Middle frontal gyrus (tissue), 1 donor: ENCODE measurements at regions not wholly inside any gene's neighbourhood (a gene's known extent, or its start where the extent isn't known, plus 50 kb on each side); places are given as distances from the start of the nearest gene placed in this dataset.
"Not testable (repeated sequence)": the region's sequence is repeated elsewhere in the genome, so short reads cannot be mapped to it uniquely, and the experiment has no call there.

Experiments used
- DNase-seq: peaks from one replicate; pipeline ENCODE4 v3.0.0-alpha.2; 2015; ENCODE audit warnings: low spot score; ENCODE audit errors: extremely low spot score

GRCh38 chr16:60285794-60286193 is 1551.7 kb upstream of the GOT2 start:
- no peak for DNase-seq

DNA sequence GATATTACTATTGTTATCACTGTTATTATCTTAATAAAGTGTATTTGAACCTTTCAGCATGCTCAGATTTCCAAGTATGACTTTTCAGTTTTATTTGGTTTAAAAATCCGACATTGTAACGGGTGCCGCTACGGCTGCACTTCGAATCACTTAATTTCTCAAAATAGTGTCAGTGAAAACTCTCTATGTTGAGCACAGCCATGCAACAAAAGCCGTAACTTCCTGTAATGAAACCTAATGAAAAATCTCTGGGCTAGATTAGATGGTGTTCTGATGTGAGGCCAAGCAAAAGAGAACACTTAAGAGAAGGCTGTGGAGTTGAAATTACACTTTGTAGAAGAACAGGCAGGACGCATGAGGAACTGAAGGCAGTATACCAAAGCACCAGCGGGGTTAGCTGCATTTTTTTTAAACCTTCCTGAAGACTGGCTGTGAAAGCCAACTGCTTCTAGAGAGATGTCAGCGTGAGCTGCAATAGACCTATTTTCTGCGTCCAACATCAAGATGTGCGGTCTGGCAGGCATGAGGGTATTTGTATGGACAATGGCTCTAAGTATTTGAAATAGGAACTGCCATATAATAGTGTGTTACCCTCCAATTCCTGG is 1545.0 kb upstream of the GOT2 start:
- no peak for DNase-seq

DNA sequence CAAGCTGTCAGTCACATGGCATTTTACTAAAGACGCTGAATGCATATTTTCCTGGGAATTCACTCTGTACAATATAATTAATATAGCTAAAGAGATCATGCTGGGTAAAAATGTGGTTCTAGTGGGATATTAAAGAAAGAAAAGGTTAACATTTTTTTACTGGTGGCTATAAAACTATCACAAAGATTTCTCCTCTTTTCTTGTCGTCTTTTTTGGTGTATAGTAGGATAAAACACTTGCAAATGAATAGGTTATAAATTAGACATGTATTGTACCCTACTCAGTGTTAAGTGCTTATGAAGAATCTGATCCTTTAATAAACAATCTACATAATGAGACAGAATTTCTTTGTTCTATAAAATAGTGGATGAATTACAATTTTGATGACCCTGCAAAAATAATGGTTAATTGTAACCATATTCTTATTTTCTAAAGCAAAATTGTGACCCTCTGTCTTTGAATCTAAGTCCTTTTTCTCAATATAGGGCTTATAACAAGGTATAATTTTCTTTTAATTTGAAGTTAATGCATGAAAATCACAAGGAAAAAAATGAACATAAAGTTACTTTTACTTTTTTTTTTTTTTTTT is 1540.4 kb upstream of the GOT2 start:
- no peak for DNase-seq

DNA sequence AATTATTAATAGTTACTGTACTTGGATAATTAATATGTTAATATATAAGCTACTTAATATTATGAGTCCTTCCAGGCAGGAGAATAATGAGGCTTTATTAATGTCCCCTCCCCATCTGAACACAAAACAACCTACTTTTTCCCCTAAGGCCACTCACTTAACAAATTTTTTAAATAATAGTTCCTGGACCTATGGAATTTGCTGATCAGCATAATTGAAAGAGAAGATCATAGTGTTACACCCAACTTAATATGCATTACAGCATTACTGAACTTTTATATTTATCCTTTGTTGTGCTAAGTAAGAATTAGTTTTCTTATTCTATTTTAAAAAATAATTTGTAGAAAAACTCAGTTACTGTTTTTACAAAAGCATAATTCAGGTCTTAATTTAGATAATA is 1537.7 kb upstream of the GOT2 start:
- DNase-seq = no peak

- no peak for DNase-seq
Observed at GRCh38 chr16:60271025-60271771, 1537.1 kb upstream of the GOT2 start.

GRCh38 chr16:60261425-60261824 is 1527.3 kb upstream of the GOT2 start:
- no peak for DNase-seq

DNA sequence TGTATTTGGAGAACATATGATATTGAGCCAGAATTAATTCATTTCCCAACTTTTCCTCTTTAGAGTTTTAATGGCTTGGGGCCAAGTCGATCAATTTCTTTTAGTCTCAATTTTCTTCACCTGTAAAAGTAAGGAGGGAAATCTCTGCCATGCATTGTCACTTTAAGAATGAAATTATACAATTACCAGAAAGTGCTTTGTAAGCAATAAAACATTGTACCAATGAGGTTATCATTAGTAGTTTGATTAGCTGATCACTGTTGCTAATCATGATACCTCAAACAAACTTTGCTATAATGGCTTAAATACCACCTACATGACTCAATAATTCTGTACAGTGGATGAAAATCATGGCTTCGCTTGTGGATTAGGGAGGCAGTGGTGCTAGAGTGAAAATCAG is 1525.8 kb upstream of the GOT2 start:
- no peak for DNase-seq

DNA sequence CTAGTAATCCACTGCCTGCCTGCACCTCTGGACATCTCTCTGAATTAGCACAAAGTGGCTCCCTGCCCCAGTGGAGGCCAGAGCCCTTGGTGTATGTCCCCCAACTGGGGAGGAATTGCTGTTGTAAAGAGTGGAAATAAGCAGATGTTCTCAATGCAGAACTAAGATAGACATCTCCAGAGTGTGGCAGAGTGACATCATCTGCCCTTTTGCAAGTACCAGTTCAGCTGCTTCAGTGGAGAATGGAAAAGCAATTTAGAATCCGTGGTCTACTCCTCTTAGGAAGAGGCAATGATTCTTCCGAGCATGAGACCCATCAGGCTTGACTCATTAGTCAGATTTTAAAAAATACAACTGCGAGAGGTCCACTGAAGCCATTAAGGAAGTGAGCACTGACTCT is 1512.0 kb upstream of the GOT2 start:
- no peak for DNase-seq

GRCh38 chr16:60241671-60242070 is 1507.6 kb upstream of the GOT2 start:
- DNase-seq = no peak

GRCh38 chr16:60230666-60231065 is 1496.5 kb upstream of the GOT2 start:
- no peak for DNase-seq

- no peak for DNase-seq
Observed at GRCh38 chr16:60225541-60225940, 1491.4 kb upstream of the GOT2 start.

GRCh38 chr16:60217787-60218186 is 1483.7 kb upstream of the GOT2 start:
- DNase-seq = no peak

DNA sequence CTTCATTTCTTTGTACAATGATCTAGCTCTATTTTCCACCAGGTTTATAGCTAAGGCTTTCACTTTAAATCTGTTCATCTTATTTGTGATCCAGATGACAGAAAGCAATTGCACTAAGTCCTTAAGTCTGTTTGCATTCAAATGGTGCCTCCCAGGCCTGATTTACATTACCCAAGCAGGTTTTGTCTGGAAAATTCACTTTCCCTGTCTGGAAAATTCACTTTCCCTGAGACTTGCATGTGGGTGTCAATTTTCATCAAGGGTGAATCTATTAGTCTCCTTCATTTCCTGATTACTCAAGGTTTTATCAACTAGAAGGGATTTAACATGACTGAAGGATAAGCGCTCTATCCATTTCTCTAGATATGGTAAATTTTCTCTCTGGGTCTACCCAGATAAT is 1480.2 kb upstream of the GOT2 start:
- DNase-seq = no peak

DNA sequence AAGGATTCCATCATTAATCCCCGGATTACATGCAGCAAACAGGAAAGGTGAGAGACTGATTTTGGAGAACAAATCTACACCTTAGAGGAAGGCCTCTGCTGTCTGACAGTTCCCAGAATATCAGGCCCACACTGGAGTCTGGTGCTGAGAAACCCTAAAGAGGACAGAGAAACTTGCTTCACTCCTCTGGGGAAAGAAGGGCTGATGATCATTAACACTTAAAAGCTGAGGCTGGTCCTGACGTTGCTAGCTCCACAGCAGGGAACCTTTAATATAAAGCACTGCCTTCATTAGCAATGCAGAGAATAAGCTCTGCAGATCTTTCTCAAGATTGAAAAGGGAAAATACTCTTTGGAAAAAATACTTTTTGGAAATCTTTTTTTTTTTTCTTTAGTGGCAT is 1472.4 kb upstream of the GOT2 start:
- DNase-seq = no peak

DNA sequence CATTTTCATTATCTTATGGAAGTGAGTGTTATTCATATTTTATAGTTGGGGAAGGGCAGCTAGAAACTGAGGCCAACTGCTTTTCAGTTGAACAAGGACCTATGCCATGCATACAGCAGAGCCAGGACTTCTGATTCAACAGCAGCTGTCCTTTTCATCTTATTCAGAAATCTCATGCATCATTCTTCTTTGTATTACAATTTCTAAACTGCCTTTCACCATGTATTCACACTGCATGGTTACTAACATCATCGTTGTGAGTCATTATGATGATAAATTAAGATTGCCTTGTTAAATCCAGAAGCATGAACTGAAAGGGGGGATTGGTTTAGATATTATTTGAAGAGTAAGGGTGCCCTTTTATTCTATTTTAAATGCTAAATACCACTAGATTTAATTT is 1470.1 kb upstream of the GOT2 start:
- DNase-seq = no peak

DNA sequence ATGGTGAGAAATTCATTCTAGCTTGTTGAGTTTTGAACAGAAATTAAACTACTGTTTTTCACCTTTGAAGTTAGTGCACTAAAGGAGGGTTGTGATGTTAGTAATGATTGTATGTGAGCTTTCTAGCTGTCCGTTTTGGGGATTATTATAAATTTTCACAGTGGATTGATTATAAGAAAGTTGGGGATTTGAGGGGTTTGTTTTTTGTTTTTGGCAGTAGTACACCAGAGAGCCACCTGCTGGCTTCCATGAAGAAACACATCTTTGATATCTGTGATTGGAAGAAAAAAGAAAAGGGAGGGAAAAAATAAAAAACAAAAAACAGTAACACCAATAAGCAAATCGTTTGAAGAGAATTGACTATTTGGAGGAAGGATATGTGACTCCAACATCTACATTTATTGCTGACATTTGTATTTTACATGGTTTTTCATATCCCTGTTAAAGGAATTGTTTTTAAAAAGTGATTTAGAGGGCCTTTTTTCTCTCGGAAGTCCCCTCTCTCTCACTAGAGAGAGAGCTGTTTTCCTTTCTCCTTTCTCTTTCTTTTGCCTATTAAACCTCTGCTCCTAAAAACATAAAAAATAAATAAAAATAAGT is 1469.5 kb upstream of the GOT2 start:
- no peak for DNase-seq

DNA sequence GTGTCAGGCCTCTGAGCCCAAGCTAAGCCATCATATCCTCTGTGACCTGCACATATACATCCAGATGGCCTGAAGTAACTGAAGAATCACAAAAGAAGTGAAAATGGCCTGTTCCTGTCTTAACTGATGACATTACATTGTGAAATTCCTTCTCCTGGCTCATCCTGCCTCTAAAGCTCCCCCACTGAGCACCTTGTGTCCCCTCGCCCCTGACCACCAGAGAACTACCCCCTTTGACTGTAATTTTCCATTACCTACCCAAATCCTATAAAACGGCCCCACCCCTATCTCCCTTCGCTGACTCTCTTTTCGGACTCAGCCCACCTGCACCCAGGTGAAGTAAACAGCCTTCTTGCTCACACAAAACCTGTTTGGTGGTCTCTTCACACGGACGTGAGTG is 1466.6 kb upstream of the GOT2 start:
- DNase-seq = not testable (repeated sequence)

DNA sequence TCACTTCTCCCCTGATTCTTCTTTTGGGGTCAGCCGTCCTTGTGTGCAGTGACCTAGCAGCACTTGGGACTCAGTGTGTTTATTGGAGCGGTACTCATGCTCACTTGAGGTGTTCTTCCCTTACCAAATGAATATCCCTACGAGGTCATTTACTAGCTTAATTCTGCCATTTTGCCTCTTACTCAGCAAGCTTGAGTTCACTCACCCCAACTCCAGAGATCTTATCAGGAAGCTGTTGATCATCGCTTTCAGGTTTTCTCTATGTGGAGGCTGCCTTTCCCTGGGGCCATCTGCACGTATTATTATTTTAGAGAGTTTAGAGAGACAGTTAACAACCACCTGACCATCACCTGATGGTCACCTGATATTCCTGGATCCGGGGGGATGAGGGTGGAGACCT is 1466.0 kb upstream of the GOT2 start:
- DNase-seq = no peak

DNA sequence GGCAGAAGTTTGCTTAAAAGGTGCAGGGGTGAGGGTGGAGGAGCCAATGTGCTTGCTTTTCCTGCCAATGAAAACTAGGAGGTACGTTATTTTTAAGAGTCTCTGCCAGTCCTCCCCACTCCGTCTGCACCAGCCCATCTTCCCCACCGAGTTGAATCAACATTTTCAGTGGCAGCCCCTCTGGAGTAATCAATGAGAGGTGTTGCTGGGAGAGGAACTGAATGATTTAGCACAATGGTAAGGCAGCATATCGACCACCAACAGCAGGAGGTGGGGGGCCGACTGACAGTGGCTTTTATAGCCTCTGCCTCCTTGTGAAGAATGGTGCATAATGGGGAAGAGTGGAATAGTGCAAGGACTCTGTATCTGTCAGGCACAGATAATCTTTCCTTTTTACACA is 1465.0 kb upstream of the GOT2 start:
- DNase-seq = no peak

DNA sequence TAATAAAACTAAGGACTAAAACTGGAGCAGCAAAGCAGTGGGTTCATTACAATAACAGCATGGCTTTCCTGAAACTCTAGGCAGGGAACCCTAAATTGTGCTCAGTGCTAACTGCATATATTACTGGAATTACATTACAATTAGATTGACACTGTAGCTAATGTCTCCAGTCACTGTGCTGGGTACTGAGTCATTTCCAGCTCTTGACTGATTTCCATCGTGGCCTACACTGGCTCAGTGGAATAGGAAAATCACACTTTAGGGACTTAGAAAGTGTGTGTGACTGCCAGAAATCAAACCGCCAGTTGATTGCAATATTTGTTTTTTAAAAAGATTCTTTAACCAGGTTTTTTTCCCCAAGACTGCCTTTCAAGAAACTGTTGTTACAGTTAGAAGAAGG is 1447.4 kb upstream of the GOT2 start:
- DNase-seq = no peak

GRCh38 chr16:60180609-60181008 is 1446.5 kb upstream of the GOT2 start:
- DNase-seq = no peak

GRCh38 chr16:60170196-60170595 is 1436.1 kb upstream of the GOT2 start:
- no peak for DNase-seq

GRCh38 chr16:60166111-60166510 is 1432.0 kb upstream of the GOT2 start:
- DNase-seq = no peak
